DMS53 (cell line): ENCODE measurements at regions not wholly inside any gene's neighbourhood (a gene's known extent, or its start where the extent isn't known, plus 50 kb on each side); places are given as distances from the start of the nearest gene placed in this dataset.

ENCODE experiments used
- DNase-seq: peaks from one replicate; lab custom pipeline; 2025; lab: John Stamatoyannopoulos, UW

- DNase-seq: no peak
Observed at GRCh38 chr5:10173716-10174115, 76.0 kb downstream of the ATPSCKMT start.

GRCh38 chr5:10172247-10172646 is 77.4 kb downstream of the ATPSCKMT start:
- no peak for DNase-seq

GRCh38 chr5:10169359-10169758 is 80.3 kb downstream of the ATPSCKMT start:
- no peak for DNase-seq

GRCh38 chr5:10168254-10168653 is 81.4 kb downstream of the ATPSCKMT start:
- no peak for DNase-seq

- DNase-seq: no peak
Observed at GRCh38 chr5:10167806-10168205, 81.9 kb downstream of the ATPSCKMT start.

GRCh38 chr5:10166392-10166791 is 83.3 kb downstream of the ATPSCKMT start:
- no peak for DNase-seq

- DNase-seq: no peak
Observed at GRCh38 chr5:10162468-10162867, 87.2 kb downstream of the ATPSCKMT start.

GRCh38 chr5:10161778-10162177 is 87.9 kb downstream of the ATPSCKMT start:
- no peak for DNase-seq

GRCh38 chr5:10160241-10160640 is 89.4 kb downstream of the ATPSCKMT start:
- no peak for DNase-seq

- DNase-seq: no peak
Observed at GRCh38 chr5:10158886-10159285, 90.8 kb downstream of the ATPSCKMT start.

- peak; percentile 96 for DNase-seq
Observed at GRCh38 chr5:10157085-10157669, 92.5 kb downstream of the ATPSCKMT start.

- no peak for DNase-seq
Observed at GRCh38 chr5:10155897-10156667, 93.6 kb downstream of the ATPSCKMT start.

- DNase-seq: no peak
Observed at GRCh38 chr5:10153808-10154537, 95.7 kb downstream of the ATPSCKMT start.

GRCh38 chr5:10153394-10153793 is 96.3 kb downstream of the ATPSCKMT start:
- DNase-seq: no peak

- peak; percentile 30 for DNase-seq
Observed at GRCh38 chr5:10151656-10152055, 98.0 kb downstream of the ATPSCKMT start.

GRCh38 chr5:10149911-10150310 is 99.8 kb downstream of the ATPSCKMT start:
- DNase-seq: no peak

- peak; percentile 72 for DNase-seq
Observed at GRCh38 chr5:10145923-10146401, 103.7 kb downstream of the ATPSCKMT start.

GRCh38 chr5:10144040-10144439 is 105.6 kb downstream of the ATPSCKMT start:
- DNase-seq: no peak

- peak; percentile 76 for DNase-seq
Observed at GRCh38 chr5:10140195-10140973, 109.3 kb downstream of the ATPSCKMT start.

GRCh38 chr5:10138395-10139057 is 111.2 kb downstream of the ATPSCKMT start:
- no peak for DNase-seq

- DNase-seq: peak; percentile 44
Observed at GRCh38 chr5:10133830-10134229, 115.9 kb downstream of the ATPSCKMT start.

GRCh38 chr5:10130881-10131280 is 118.8 kb downstream of the ATPSCKMT start:
- no peak for DNase-seq
